ENCODE measurements at regions not wholly inside any gene's neighbourhood (a gene's known extent, or its start where the extent isn't known, plus 50 kb on each side); places are given as distances from the start of the nearest gene placed in this dataset.
"Not testable (repeated sequence)": the region's sequence is repeated elsewhere in the genome, so short reads cannot be mapped to it uniquely, and the experiment has no call there.

DNA sequence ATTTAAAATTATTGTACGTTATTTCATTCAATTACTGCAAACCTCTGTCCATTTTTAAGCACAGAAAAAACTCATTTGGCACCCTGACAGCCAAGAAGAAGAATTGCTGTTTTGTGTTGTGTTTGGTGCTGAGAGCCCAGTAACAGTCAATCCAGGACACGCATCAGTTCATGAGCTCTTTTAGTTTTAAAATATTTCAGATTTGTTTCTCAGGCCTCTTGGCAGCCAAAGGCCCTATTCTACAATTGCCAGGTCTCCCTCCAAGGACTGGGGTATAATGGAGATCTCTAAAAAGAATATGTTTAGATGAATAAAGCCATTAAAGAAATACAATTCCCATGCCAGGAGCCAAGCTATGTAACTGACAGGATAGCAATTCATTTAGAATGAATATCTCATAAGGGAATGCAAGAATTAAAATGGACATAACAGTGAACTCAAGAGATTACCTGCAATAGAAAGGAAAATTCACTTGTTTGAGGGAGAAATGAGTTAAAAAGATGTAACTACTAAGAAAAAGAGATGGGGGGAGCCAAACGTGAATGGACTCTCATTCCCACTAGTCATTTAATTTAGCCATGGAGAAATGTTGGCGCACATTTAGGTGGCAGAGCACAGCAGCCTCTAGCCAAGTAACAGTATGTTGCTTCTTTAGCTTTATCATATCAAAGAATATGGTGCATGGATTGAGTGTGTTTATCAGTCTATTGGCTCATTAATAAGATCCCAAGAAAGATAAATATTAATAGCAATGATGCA is 140.6 kb upstream of the PELI2 start:
- no peak for DNase-seq (ENCODE audit: low read depth)

DNA sequence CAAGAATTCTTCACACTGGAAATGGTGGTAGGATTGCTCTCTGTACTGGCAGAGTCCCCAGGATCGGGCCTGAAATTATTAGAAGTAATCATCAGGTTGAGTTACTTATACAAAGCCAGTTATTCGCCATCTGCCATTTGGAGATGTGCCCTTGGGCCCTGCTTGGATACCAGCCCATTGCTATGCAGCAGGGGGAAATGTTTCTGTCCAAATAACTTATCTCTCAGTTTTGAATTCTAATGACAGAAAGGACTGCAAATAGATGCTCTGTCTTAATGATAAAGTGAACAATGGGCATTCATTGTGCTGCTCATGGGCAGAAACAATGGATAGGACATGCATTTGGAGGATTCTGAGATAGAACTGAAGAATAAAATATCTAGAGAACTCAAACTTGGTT is 139.1 kb upstream of the PELI2 start:
- DNase-seq (ENCODE audit: low read depth) = no peak

DNA sequence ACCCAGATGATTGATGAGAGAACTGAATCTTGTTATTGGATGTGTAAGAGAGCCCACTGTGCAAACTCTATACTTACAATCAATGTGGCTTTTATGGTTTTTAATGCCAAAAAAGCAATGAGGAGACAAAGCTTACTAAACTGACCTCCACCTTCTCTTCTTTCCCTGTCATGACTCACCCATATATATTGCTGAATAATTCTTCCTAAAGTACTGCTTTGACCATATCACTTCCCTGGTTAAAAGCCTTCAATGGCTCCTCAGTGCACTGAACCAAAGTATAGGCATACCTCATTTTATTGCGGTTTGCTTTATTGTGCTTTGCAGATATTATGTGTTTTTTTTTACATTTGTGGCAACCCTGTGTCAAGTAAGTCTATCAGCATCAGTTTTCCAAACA is 138.4 kb upstream of the PELI2 start:
- no peak for DNase-seq (ENCODE audit: low read depth)

DNA sequence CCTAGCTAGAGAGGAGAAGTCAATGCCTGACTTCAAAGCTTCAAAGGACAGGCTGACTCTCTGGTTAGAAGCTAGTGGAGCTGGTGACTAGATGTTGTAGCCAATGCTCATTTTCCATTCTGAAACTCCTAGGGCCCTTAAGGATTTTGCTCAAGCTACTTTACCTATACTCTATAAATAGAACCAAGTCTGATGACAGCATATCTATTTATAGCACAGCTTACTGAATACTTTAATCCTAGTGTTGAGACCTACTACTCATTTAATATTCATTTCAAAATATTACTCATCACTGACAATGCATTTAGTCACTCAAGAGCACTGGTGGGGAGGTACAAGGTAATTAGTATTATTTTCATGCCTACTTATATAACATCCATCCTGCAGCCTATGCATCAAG is 137.2 kb upstream of the PELI2 start:
- no peak for DNase-seq (ENCODE audit: low read depth)

DNA sequence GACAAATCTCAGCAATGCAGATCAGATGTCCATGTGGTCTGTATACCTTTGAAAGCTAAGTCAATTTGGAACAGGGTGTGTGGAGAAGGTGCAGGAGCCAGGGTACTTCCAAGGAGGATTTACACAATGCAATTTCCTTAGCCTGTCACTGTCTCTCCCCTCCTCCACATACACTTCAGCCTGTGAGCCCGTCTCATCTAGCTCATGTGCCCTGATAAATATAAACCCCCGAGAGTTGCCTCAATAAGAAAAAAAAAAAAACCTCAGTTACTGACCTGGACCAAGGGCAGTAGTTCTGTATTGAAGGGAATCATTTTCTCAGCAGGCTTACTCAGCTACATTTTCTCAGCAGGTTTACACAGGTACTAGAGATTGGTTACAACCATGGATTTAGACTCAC is 132.1 kb upstream of the PELI2 start:
- DNase-seq (ENCODE audit: low read depth) = no peak

DNA sequence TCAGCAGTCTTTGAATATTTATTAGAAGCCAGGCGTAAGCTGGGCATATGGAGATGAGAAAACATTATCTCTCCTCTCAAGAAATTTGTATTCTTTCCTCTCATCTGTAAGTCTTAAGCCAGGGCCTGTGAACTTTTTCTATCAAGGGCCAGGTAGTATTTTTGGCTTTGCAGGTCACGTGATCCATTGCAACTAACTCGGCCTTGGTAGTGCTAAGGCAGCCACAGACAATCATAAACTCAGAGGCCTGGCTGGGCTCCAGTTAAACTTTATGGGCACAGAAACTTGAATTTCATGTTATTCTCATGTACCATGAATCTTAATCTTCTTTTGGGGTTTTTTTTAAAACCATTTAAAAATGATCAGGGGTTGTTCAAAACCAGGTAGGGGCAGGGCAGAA is 117.4 kb upstream of the PELI2 start:
- no peak for DNase-seq (ENCODE audit: low read depth)

DNA sequence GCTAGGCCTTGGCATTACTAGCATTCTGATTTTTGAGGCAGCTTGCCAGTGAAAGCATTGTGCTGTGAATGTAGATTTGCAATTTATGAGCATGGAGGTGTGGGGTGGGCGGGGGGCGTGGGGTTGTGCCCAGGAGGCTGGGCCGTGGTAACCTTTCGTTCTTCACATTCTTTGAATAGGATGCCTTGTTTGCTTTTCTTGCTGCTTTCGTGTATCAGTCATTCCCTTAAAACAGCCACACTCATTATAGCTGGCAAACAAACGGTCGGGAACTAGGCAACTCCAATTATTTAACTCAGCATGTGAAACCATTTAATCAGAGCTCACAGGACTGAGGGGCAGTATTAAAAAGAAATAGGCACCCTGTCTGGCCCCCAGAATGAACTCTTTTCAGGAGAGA is 115.9 kb upstream of the PELI2 start:
- no peak for DNase-seq (ENCODE audit: low read depth)

DNA sequence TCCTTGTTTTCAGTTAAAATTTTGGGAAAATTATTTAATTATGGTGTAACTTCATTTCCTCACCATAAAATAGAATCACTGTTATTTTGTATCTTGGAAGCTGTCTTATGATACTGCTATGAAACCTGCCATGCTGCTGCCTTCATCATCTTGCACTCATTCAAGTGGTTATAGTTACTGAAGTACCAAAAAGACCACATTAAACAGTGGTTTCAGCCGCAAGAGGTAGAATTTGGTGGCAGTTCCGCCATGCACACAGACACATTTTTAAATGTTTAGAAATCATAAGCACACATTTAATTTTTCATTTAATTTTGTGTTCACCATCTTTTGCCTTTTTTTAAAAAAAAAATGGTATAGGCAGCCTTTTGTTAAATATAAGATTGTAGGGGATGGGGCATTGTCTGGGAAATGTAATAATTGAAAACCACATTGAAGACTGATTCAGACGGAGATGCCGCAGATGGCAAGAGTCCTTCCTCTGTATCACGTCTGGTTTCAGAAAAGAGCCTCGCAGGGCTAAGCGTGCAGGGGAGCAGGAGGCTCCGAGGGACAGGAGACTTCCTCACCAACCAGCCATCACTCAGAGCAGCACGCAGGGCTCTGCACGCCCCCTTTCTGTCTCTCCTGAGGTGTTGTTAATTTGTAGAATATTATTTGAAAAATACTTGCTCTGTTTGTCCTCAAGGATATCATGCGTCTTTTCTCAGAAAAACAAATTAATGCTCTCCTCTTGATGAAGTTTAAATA is 115.2 kb upstream of the PELI2 start:
- no peak for DNase-seq (ENCODE audit: low read depth)

DNA sequence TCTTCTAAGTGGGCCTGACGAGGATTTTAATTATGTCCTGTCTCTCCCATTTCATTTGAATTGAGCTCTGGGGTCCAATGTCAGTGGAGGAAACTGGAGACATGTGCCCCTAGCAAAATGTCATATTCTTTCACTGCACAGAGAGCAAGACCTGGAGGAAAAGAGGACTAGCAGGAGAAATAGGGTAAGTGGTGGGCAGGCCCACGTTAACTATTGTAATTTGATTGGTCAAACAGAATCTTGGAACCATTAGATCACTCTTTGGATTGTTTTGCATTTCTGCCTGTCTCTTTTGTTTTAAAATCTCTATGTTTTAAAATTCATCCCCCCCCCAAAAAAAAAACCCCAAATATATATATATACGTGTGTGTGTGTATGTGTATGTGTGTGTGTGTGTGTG is 113.9 kb upstream of the PELI2 start:
- no peak for DNase-seq (ENCODE audit: low read depth)

DNA sequence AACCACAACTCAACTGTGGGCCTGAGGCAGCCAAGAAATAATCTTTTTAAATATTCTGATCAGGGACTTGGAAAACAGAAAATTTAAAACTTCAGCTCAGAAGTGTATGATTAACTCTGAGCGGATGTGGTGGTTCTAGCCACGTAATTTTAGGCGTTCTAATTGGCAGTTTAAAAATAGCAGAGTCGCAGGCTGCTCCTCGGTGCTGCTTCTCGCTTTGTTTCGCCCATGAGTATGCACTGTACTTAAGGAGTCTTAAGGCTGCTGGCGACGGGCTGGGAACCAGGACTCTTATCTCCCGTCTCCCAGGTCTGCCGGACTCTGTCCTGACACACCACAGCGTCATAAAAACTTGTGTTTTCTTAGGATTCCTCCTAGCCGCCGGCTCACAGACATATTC is 113.4 kb upstream of the PELI2 start:
- DNase-seq (ENCODE audit: low read depth) = no peak

DNA sequence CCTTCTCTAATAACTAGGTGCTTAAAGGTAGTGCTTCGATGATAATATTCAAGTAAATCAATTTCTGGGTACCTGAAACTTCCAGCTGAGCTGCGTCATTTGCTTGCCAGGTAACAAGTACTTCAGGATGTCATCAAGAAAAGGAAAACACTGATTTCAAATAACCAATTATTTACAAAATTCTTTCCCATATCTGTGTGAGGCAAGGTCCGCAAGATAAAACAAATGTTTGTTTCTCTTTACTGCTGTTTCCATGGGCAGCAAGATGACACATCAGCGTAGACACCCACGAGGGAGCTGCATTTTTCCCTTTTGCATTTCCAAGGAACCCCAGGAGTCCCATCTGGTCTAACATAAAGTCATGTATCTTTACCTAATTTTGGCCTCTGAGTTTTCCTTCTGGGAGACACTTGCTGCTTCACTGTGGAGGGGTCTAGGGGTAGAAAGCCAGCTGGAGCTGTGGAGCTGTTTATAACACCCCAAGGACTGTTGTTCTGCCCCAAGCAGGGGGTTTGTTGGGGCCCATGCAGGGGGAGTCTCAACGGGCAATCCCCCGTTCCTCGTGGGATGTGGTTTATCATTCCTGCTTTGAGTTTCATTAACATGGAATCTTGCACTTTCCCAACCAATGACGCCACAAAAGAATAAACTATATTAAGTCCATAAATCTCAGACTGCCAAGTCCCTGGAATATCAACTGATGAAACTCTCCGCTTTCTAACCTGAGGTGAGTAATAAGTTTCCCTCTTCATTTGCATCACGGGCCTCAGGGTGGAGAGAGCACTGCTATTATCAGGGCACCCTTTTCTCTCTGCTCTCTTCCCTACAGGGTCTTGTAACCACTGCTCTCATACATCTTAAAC is 112.8 kb upstream of the PELI2 start:
- no peak for DNase-seq (ENCODE audit: low read depth)

DNA sequence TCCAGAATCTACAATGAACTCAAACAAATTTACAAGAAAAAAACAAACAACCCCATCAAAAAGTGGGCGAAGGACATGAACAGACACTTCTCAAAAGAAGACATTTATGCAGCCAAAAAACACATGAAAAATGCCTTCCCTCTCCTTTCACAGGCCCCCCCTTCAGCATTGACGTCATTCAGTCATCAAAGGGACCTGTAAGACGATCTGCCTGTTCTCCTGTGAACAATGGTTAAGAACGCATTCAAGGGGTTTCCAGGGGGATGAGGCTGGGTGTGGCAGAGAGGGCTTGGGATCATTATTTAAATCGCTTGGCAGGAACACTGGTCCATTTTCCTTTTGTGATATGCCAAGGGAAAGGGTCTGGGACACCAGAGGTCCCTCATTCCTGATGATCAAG is 110.7 kb upstream of the PELI2 start:
- DNase-seq (ENCODE audit: low read depth) = not testable (repeated sequence)

DNA sequence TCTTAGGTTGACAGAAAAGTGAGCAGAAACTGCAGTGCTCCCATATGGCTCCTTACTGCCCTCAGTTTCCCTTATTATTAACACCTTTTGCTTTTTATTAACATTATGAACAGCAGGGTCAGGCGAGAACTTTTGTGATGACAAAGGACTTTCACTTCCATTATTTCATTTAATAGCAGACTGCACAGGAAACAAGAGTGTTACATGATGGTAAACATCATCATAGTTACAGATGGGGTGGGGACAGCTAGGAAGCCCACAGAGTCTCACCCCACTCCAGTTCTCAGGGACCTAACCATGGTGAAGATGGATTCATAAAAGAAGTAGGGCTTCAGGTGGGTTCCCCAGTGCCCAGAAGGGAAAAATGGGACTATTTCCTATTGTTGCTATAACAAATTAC is 110.1 kb upstream of the PELI2 start:
- DNase-seq (ENCODE audit: low read depth) = no peak

DNA sequence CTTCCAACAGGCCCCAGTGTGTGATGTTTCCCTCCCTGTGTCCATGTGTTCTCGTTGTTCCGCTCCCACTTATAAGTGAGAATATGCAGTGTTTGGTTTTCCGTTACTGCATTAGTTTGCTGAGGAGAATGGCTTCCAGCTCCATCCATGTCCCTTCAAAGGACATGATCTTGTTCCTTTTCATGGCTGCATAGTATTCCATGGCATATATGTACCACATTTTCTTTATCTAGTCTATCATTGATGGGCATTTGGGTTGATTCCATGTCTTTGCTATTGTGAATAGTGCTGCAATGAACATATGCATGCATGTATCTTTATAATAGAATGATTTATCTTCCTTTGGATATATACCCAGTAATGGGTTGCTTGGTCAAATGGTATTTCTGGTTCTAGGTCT is 109.5 kb upstream of the PELI2 start:
- DNase-seq (ENCODE audit: low read depth) = not testable (repeated sequence)

DNA sequence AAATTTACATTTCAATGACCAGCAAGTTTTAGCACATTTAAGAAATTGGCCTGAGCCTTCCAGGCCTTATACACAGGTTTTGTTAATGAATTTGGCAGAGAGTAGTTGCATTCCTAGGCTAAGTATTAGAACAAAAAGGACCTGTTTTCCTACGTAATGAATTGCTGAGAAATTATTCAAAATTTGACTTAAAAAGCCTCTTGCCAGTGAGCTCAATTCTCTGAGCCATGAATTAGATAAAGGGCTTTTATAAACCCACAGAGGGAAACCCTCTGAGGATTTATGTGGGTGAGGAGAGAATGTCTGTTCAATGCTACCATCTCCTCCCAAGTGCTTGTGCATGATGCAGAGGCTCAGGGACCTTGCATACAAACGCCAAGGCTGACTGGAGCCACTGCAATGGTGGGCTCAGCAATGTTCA is 94.5 kb upstream of the PELI2 start:
- DNase-seq (ENCODE audit: low read depth) = no peak

DNA sequence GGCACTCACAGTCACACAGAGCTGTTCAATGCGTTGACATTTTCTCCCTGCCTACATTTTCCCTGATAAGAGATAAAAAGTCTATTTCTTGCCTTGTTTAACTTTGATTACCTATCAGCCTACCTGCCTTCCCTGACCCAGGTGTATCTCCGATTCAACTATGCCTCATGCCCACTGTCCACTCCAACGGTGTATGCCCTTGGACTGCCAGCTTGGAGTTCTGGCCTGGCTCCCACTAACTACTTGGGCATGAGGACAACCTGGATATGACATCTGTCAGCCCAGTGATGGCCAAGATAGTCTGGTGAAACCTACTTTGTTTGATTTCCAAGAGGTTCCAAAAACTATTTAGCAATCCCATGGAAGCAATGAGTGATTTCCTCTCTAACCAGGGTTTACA is 93.0 kb upstream of the PELI2 start:
- DNase-seq (ENCODE audit: low read depth) = no peak

DNA sequence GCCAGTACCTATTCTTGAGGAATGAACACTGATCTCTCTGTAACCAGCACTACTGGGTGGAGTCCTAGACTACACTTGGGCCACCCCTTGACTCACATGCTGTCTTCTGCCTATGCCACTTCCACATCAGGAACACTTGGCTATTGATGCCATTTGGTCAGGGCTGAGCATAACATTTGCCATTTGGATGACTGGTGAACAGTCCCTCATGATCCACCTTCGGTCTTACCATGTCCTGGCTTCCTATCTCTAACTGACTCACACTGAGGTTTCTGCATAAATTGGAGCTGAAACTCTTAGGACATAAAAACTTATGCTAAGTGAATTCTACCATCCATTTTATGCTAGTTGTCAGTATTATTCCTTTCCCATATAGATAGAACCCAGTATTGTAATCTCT is 91.7 kb upstream of the PELI2 start:
- DNase-seq (ENCODE audit: low read depth) = no peak

DNA sequence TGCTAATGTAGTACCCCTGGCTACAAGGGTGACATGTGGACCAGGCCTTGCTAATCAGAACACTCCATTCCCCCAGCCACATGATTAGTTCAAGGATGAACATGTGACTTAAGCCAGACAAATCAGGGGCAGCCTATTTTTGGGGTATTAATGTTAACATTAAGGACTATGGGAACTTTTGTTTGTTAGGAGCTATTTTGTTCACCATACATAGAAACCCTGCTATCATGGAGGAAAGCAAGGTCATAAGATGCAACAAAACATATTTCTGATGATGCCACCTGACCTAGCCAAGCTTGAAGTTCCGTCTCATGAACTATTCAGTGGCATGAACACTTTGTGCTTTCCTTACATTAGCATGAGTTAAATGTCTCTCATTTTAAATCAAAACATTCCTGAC is 90.8 kb upstream of the PELI2 start:
- no peak for DNase-seq (ENCODE audit: low read depth)

DNA sequence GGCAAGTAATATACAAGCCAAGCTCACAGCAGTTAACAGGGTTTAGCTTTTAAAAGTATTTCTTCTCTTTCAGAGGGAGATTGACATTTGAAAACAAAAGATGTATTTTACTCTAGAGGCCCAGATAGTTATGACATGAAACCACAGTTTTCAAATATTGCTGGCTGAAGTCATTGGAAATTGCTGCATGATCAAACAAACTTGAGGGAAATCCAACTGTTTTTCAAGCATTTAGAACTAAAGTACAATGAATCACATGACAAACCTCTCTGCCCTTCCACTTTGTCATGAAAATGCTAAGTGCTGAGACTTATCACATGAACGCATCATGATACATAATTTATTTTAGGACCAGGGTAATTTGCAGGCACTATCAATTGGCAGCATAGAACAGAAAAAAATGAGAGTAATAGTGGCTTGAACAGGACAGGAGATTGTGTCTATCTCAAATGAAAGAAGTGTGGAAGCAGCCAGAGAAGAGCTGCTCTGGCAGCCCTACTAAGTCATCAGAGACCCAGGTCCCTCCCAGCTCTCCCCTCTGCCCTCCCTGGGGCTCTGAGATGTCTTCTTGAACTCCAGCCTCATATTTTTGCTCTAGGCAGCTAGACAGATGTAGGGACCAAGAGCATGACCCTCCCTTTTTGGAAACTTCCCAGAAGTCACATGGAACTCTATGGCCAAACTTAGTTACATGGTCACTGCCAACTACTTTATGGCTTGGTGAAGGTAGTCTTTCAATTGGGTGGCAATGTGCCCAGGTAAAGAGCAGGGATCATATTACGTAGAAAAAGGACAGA is 90.1 kb upstream of the PELI2 start:
- no peak for DNase-seq (ENCODE audit: low read depth)

DNA sequence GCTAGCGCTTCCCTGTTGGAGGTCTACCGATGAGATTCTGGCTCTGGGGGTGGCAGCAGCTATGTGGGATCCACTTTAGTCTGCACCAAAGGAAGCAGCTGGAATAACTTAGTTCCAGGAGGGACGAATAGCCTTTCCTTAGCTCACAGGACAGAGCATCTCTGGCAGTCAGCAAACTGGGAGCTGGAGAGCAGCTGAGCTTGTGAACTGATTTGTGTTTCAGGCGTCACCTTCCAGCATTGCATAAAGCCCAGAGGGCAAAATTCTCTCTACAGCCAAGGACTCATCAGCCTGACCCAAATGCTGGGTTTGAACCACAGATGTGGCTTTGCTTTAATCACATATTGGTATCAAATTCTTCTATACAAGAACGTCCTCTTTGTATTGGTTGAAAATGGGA is 81.9 kb upstream of the PELI2 start:
- DNase-seq (ENCODE audit: low read depth) = no peak

DNA sequence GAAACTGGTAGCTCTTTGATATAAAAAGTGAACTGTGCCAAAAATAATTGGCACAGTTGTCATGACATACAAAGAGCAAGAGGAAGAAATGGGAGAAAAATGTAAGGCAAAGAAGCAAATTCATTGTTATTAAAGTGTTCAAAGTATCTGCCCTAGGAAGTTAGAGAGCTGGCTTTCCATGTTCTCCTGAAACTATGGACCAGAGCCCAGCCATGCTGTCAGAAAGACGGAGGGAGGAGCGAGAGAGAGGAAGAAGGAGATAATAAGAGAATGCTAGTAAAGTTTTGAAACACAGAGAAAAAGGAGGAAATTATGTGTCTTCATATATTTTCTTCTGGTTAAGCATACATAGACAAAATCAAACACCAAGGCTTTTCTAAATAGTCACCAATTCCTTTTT is 78.1 kb upstream of the PELI2 start:
- no peak for DNase-seq (ENCODE audit: low read depth)

DNA sequence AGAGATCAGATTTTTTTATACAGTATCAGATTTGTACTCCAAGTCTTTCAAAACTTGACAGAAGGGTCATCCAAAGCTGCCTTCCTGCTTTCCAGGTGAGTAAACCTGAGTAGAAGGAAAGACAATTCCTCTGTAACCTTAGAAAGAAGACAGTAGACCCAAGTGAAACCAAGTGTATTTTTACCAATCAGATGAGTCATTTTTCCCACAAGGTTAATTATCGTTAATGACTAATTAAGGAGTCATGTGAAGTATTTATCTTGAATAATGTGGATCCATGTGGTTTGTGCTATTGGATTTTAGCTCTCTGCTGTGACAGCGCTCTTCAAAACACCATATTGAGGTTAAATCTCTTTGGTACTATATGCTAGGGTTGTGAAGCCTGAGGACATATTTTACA is 74.0 kb upstream of the PELI2 start:
- DNase-seq (ENCODE audit: low read depth) = no peak

Measured in activated T-helper 9 cell treated with anti-CD3 and anti-CD28 coated beads, Interleukin-2, amount 50 U/mL, for 16 hours (primary cell).